SK-N-SH (cell line): ENCODE measurements at regions not wholly inside any gene's neighbourhood (a gene's known extent, or its start where the extent isn't known, plus 50 kb on each side); places are given as distances from the start of the nearest gene placed in this dataset.

ENCODE experiments used
- CTCF ChIP-seq: fragments of 200-600 bp; sonication (generic); IDR thresholded peaks from 2 replicates; pipeline ENCODE4 v1.6.1; 2017; ENCODE audit warnings: antibody characterized with exemption, mild to moderate bottlenecking, moderate library complexity
- ELF1 ChIP-seq: IDR thresholded peaks from 2 replicates; pipeline ENCODE4 v1.4.0; 2012
- GATA2 ChIP-seq: sonication (generic); formaldehyde crosslinking; IDR thresholded peaks from 2 replicates; pipeline ENCODE4 v1.5.0; 2020; ENCODE audit warnings: mild to moderate bottlenecking, missing genetic modification reagents
- MAX ChIP-seq: IDR thresholded peaks from 2 replicates; pipeline ENCODE4 v1.4.0; 2012; ENCODE audit warnings: low read depth
- POLR2AphosphoS5 ChIP-seq: IDR thresholded peaks from 2 replicates; pipeline ENCODE4 v1.6.1; 2012; ENCODE audit warnings: low read depth, low read length
- RAD21 ChIP-seq: IDR thresholded peaks from 2 replicates; pipeline ENCODE4 v1.6.1; 2012; ENCODE audit warnings: mild to moderate bottlenecking, low read length
- RCOR1 ChIP-seq: fragments of 150-350 bp; IDR thresholded peaks from 2 replicates; pipeline ENCODE4 v1.6.1; 2017; ENCODE audit warnings: antibody characterized with exemption, low read length
- REST ChIP-seq: IDR thresholded peaks from 2 replicates; pipeline ENCODE4 v1.6.1; 2012; ENCODE audit warnings: mild to moderate bottlenecking, low read depth, low read length, moderate library complexity
- RFX5 ChIP-seq: IDR thresholded peaks from 2 replicates; pipeline ENCODE4 v1.6.1; 2012; ENCODE audit warnings: mild to moderate bottlenecking, improper control_type of control experiment, low read length
- SMC3 ChIP-seq: IDR thresholded peaks from 2 replicates; pipeline ENCODE4 v1.6.1; 2012; ENCODE audit warnings: low read depth, low read length, improper control_type of control experiment
- TAF1 ChIP-seq: IDR thresholded peaks from 2 replicates; pipeline ENCODE4 v1.6.1; 2012; ENCODE audit warnings: low read depth, mild to moderate bottlenecking, low read length, moderate library complexity, borderline replicate concordance
- TEAD4 ChIP-seq: IDR thresholded peaks from 2 replicates; pipeline ENCODE4 v1.4.0; 2012; ENCODE audit warnings: mild to moderate bottlenecking, borderline replicate concordance; ENCODE audit not compliant: insufficient read depth
- YY1 ChIP-seq: IDR thresholded peaks from 2 replicates; pipeline ENCODE4 v1.4.0; 2012; ENCODE audit warnings: low read depth, mild to moderate bottlenecking
- TF ChIP-seq, protein P1 (sequence below): IDR thresholded peaks from 2 replicates; pipeline ENCODE4 v1.4.0; 2012; ENCODE audit warnings: low read depth, borderline replicate concordance

DNA sequence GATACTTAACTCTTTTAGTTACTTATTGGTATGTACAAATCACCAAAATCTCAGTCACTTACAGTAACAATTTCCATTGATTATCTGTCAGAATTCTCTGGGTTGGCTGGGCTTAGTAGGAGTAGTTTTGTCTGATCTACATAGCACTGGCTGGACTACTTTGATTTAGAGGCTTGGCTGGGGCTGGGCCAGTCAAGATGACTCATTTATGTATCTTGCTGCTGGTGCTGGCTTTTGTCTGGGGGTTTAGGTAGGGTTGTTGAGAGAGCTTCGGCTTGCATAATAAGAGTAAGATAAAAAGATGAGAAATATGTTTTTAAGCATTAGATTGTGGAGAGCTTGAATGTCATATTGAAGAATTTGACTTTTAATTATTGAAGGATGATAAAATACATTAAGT, 1093.7 kb downstream of the SLC6A15 start:
- TF ChIP-seq RCOR1 (no peak), CTCF (no peak), REST (no peak), RAD21 (no peak), TEAD4 (no peak), MAX (no peak), RFX5 (no peak), YY1 (no peak), POLR2AphosphoS5 (no peak), GATA2 (CRISPR knock-in tag) (no peak), SMC3 (no peak), ELF1 (no peak), TAF1 (no peak)
- TF ChIP-seq, protein P1, sequence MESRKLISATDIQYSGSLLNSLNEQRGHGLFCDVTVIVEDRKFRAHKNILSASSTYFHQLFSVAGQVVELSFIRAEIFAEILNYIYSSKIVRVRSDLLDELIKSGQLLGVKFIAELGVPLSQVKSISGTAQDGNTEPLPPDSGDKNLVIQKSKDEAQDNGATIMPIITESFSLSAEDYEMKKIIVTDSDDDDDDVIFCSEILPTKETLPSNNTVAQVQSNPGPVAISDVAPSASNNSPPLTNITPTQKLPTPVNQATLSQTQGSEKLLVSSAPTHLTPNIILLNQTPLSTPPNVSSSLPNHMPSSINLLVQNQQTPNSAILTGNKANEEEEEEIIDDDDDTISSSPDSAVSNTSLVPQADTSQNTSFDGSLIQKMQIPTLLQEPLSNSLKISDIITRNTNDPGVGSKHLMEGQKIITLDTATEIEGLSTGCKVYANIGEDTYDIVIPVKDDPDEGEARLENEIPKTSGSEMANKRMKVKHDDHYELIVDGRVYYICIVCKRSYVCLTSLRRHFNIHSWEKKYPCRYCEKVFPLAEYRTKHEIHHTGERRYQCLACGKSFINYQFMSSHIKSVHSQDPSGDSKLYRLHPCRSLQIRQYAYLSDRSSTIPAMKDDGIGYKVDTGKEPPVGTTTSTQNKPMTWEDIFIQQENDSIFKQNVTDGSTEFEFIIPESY: no peak
